Right cardiac atrium (tissue), 5 donors: ENCODE measurements at regions not wholly inside any gene's neighbourhood (a gene's known extent, or its start where the extent isn't known, plus 50 kb on each side); places are given as distances from the start of the nearest gene placed in this dataset.

Experiments
- ATAC-seq, 2 donors: fragments of 200-7000 bp; cut with Tn5 transposase; one replicate each; pipeline versions ENCODE4 v1.8.0 to v1.9.1; 2020; ENCODE audit warnings: moderate library complexity in 2 of 2, mild to moderate bottlenecking in 1 of 2
- DNase-seq, 3 donors: peaks; one replicate each; pipeline ENCODE4 v3.0.0-alpha.2; 2020
- H3K27ac ChIP-seq: one replicate; pipeline ENCODE4 v1.5.1; 2013; ENCODE audit warnings: mild to moderate bottlenecking, low read length, control low read depth, moderate library complexity
- H3K27me3 ChIP-seq: one replicate; pipeline ENCODE4 v1.6.1; 2013; ENCODE audit not compliant: control insufficient read depth, insufficient read depth
- H3K4me1 ChIP-seq: one replicate; pipeline ENCODE4 v1.6.1; 2013; ENCODE audit warnings: low read length; ENCODE audit not compliant: control insufficient read depth, insufficient read depth
- H3K4me3 ChIP-seq: one replicate; pipeline ENCODE4 v1.5.1; 2013; ENCODE audit warnings: low read length, control low read depth
- H3K9me3 ChIP-seq: one replicate; pipeline ENCODE4 v1.6.1; 2013; ENCODE audit warnings: low read length; ENCODE audit not compliant: control insufficient read depth
- WGBS: extraction: QIAGEN DNeasy Blood & Tissue Kit; methylation state at CpG from one replicate; pipeline ENCODE4 v1.1.7; 2013; 5-methylcytosine and 5-hydroxymethylcytosine counted together
- intact Hi-C, 4 donors: fragments of 100-400 bp; cut with DNase I; formaldehyde crosslinking; loops; one replicate each; pipeline versions ENCODE4 v1.11.0 to v1.14.0; 2022 to 2023
- donor health status: healthy with polysubstance abuse.
- donor health status: DM: no; HTN: yes; CAD: no.
- donor health status: DM: no; HTN: no; CAD: no.
- donor health status: DM: no; HTN: yes; CAD: no; lungs with severe emphysema.
- donor health status: DM: yes; HTN: yes; CAD: no.

- H3K27ac ChIP-seq, result no peak overlapping the region
- H3K4me3 ChIP-seq, result no peak overlapping the region
- H3K27me3 ChIP-seq, result no peaks in the 10 kb centered on the region
- H3K4me1 ChIP-seq, result no peaks in the 10 kb centered on the region
- intact Hi-C loops, result no loop called here
- H3K9me3 ChIP-seq, result no peaks in the 10 kb centered on the region
- ATAC-seq, result no peak
- DNase-seq, result no peak
- WGBS, result 76% methylated on average over 6 of the region's 6 CpGs
These were observed 125.6 kb upstream of the PRPS1L1 start for GRCh38 chr7:18153183-18153748.

- no peaks in the 10 kb centered on the region for H3K27me3 ChIP-seq
- no peak for ATAC-seq
- intact Hi-C loops, result no loop called here
- WGBS, result 92% methylated on average over 5 of the region's 5 CpGs
- H3K27ac ChIP-seq, result no peak overlapping the region
- no peaks in the 10 kb centered on the region for H3K4me1 ChIP-seq
- H3K4me3 ChIP-seq, result no peak overlapping the region
- no peak for DNase-seq
- no peaks in the 10 kb centered on the region for H3K9me3 ChIP-seq
These were observed 127.1 kb upstream of the PRPS1L1 start for GRCh38 chr7:18154726-18155125.

GRCh38 chr7:18157233-18157632 is 129.6 kb upstream of the PRPS1L1 start:
- ATAC-seq (no peak), DNase-seq (no peak)
- Histone ChIP-seq H3K4me1 (no peaks in the 10 kb centered on the region), H3K9me3 (no peaks in the 10 kb centered on the region), H3K27me3 (no peaks in the 10 kb centered on the region), H3K27ac (no peak overlapping the region), H3K4me3 (no peak overlapping the region)
- WGBS, result 90% methylated on average over 1 of the region's 1 CpG
- intact Hi-C loops, result no loop called here

- H3K4me3 ChIP-seq, result no peak overlapping the region
- intact Hi-C loops, result no loop called here
- no peaks in the 10 kb centered on the region for H3K9me3 ChIP-seq
- WGBS, result 41% methylated on average over 1 of the region's 1 CpG
- no peaks in the 10 kb centered on the region for H3K27me3 ChIP-seq
- H3K4me1 ChIP-seq, result no peaks in the 10 kb centered on the region
- ATAC-seq, result no peak
- DNase-seq, result no peak
- H3K27ac ChIP-seq, result no peak overlapping the region
These were observed 135.0 kb upstream of the PRPS1L1 start for GRCh38 chr7:18162657-18163056.

- no peaks in the 10 kb centered on the region for H3K4me1 ChIP-seq
- no peaks in the 10 kb centered on the region for H3K27me3 ChIP-seq
- 92% methylated on average over 3 of the region's 3 CpGs for WGBS
- DNase-seq, result no peak
- intact Hi-C loops, result no loop called here
- H3K27ac ChIP-seq, result no peak overlapping the region
- H3K4me3 ChIP-seq, result no peak overlapping the region
- no peaks in the 10 kb centered on the region for H3K9me3 ChIP-seq
- no peak for ATAC-seq
These were observed 135.4 kb upstream of the PRPS1L1 start for GRCh38 chr7:18163091-18163490.

- Histone ChIP-seq H3K9me3 (no peaks in the 10 kb centered on the region), H3K27ac (no peak overlapping the region), H3K4me3 (no peak overlapping the region), H3K4me1 (no peaks in the 10 kb centered on the region), H3K27me3 (no peaks in the 10 kb centered on the region)
- intact Hi-C loops, result no loop called here
- DNase-seq (no peak), ATAC-seq (no peak)
- WGBS, result 54% methylated on average over 1 of the region's 1 CpG
These were observed 137.5 kb upstream of the PRPS1L1 start for GRCh38 chr7:18165166-18165565.

GRCh38 chr7:18166002-18166401 is 138.4 kb upstream of the PRPS1L1 start:
- no peaks in the 10 kb centered on the region for H3K9me3 ChIP-seq
- DNase-seq (no peak), ATAC-seq (no peak)
- H3K27ac ChIP-seq, result no peak overlapping the region
- intact Hi-C loops, result no loop called here
- 95% methylated on average over 3 of the region's 3 CpGs for WGBS
- no peak overlapping the region for H3K4me3 ChIP-seq
- no peaks in the 10 kb centered on the region for H3K4me1 ChIP-seq
- no peaks in the 10 kb centered on the region for H3K27me3 ChIP-seq

- Histone ChIP-seq H3K27ac (no peak overlapping the region), H3K9me3 (no peaks in the 10 kb centered on the region), H3K4me1 (no peaks in the 10 kb centered on the region), H3K27me3 (no peaks in the 10 kb centered on the region), H3K4me3 (no peak overlapping the region)
- WGBS, result 97% methylated on average over 1 of the region's 1 CpG
- intact Hi-C loops, result no loop called here
- DNase-seq (no peak), ATAC-seq (no peak)
These were observed 140.2 kb upstream of the PRPS1L1 start for GRCh38 chr7:18167815-18168214.

- Histone ChIP-seq H3K4me1 (no peaks in the 10 kb centered on the region), H3K27me3 (no peaks in the 10 kb centered on the region), H3K27ac (no peak overlapping the region), H3K9me3 (no peaks in the 10 kb centered on the region), H3K4me3 (no peak overlapping the region)
- DNase-seq (peak in 1 of 3 donors; percentile 27), ATAC-seq (no peak)
- intact Hi-C loops, result no loop called here
- WGBS, result 91% methylated on average over 7 of the region's 7 CpGs
These were observed 147.3 kb upstream of the PRPS1L1 start for GRCh38 chr7:18174996-18175395.

GRCh38 chr7:18175801-18176450 is 148.3 kb upstream of the PRPS1L1 start:
- H3K27ac ChIP-seq, result no peak overlapping the region
- intact Hi-C loops, result no loop called here
- ATAC-seq, result no peak
- DNase-seq, result no peak
- no peaks in the 10 kb centered on the region for H3K27me3 ChIP-seq
- WGBS, result 30% methylated on average over 2 of the region's 2 CpGs
- H3K4me3 ChIP-seq, result no peak overlapping the region
- no peaks in the 10 kb centered on the region for H3K9me3 ChIP-seq
- H3K4me1 ChIP-seq, result no peaks in the 10 kb centered on the region

GRCh38 chr7:18177129-18177814 is 149.6 kb upstream of the PRPS1L1 start:
- intact Hi-C loops, result no loop called here
- Histone ChIP-seq H3K4me1 (no peaks in the 10 kb centered on the region), H3K9me3 (no peaks in the 10 kb centered on the region), H3K27ac (no peak overlapping the region), H3K4me3 (no peak overlapping the region), H3K27me3 (no peaks in the 10 kb centered on the region)
- ATAC-seq, result no peak
- no peak for DNase-seq
- 87% methylated on average over 5 of the region's 5 CpGs for WGBS
